CMK (cell line): ENCODE measurements at regions not wholly inside any gene's neighbourhood (a gene's known extent, or its start where the extent isn't known, plus 50 kb on each side); places are given as distances from the start of the nearest gene placed in this dataset.
"Not testable (repeated sequence)": the region's sequence is repeated elsewhere in the genome, so short reads cannot be mapped to it uniquely, and the experiment has no call there.

Experiments
- DNase-seq: peaks from one replicate; pipeline ENCODE4 v3.0.0-alpha.2; 2010; ENCODE audit warnings: low read depth

DNA sequence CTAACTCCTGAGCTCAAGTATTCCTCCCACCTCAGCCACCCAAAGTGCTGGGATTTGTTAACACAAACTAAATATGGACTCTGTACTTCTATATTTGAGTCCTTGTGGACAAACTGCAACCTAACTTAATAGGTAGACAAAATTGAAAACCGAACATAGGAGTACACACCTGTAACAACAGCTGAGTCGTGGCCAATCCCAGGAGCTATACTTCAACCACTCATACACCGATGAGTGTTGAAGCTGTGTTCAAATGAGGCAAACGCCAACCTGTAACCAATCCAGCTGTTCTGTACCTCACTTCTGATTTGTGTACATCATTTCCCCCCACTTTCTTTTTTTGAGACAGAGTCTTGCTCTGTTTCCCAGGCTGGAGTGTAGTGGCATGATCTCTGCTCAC, 471.5 kb upstream of the C16orf82 start:
- DNase-seq, result no peak

DNA sequence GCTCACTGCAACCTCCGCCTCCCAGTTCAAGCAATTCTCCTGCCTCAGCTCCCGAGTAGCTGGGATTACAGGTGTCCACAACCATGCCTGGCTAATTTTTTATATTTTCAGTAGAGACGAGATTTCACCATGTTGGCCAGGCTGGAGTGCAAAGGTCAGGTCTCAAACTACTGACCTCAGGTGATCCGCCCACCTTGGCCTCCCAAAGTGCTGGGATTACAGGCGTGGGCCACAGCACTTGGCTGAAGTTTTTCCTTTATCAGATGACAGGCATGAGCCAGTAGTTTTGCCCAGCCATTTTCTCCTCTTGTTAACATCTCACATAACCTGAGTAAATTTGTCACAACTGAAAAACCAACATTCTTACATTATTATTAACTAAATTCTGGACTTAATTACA, 470.7 kb upstream of the C16orf82 start:
- not testable (repeated sequence) for DNase-seq

DNA sequence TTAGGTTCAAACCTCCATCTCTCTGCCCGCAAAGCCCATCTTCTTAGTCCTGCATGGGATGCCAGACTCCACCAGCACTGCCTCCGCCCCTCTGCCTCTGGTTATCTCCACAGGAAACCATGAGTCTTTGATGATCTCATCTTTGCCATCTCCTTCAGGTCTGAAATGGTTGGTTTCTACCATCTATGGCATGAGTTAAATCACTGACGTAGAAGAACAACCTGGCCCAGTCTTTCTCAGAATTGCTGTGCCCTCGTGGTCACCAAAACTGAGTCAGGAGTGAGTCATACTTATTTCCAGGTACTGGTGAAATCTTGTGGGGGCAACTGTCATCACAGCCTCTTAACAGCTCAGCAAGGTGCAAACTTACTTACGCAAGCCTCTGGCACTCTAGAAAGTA, 468.7 kb upstream of the C16orf82 start:
- no peak for DNase-seq

DNA sequence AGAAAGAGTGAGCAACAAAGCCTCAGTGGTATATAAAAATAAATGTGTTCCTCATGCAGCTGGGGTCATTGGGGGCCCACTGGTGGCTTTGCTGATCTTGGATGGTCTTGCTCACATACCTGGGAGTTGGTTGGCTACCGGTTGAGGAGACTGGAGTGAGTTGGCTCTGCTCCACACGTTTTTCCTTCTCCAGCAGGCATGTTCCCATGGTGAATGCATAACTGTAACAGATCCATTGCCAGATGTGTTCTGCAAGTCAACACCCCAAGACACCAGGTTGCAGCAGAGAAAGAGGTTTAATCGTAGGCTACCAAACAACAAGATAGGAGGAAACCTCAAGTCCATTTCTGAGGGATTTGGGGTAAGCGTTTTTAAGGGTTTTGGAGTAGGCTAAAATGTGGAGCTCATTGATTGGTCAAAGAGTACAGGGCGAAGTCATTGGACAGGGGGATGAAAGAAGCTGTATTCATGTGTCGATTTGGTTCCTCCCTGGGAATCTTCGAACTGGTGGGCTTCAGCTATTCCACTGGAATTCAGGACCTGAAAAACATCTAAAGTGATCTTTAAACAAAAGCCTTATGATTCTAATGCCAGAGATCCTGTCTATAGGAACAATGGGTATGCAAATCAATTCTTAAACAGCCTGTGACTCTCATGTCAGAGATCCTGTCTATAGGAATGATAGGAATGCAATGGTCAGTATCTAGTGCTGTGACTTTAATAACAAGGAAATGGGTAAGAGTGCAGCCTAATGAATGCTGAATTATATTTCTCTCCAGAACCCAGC, 467.5 kb upstream of the C16orf82 start:
- DNase-seq, result no peak

DNA sequence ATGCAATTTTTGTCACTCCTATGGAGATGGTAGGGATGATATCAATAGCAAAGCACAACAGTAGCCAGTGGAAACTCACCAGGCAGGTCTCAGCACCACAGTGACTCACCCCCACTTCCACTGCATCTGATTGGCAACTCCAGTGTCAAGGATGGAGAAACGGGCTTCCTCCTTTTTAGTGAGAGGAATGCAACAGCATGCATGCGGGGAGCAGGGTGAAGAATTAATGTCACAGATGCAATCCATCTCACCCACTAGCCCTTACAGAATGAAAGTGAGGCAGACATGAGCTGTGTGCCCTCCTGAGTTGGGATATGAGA, 467.0 kb upstream of the C16orf82 start:
- no peak for DNase-seq

DNA sequence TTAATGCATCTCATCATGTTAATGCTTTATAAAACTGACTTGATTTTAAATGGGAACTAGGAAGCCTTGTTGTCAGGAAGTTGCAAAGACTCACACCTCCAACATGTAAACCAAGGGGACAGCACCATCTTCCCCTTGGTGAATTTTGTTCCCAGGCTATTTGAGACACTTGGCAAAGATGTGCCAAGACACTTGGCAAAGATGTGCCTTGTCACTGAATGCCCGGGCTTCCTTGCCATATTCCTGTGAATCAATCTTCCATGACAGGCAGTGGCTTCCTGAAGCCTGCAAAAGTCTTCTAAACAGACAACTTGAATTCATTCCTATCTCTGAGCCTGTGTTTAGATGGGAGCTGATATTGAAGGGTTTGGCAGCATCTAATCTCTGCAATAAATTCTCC, 465.4 kb upstream of the C16orf82 start:
- DNase-seq, result no peak

DNA sequence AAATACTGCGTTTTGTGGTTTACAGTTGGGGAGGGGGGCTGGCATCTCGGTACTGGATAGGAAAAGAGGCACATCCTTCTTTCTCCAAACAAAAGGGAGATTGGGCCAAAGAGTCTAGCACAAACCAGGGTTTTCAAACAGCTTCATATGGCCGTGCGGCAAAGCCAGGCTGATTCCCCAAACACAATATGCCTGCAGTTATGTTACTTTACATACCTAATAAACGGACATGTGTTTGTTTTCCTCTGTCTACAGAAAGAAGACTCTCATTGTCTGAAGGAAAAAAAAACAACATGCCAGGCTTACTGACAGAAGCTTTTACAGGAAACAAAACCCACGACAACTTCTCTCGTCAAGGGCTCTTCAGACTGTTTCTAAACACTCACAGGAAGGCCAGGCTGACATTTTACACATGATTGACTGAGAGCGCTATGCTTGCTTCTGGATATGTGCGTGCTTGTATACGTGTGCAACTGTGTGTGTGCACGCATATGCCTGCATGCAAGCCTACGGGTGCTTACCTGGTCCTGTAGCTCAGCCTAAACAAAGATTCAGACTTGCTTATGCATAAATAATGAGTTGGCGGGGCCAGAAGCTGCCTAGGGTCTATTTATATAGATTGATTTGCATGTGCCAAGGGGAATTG, 461.0 kb upstream of the C16orf82 start:
- no peak for DNase-seq

DNA sequence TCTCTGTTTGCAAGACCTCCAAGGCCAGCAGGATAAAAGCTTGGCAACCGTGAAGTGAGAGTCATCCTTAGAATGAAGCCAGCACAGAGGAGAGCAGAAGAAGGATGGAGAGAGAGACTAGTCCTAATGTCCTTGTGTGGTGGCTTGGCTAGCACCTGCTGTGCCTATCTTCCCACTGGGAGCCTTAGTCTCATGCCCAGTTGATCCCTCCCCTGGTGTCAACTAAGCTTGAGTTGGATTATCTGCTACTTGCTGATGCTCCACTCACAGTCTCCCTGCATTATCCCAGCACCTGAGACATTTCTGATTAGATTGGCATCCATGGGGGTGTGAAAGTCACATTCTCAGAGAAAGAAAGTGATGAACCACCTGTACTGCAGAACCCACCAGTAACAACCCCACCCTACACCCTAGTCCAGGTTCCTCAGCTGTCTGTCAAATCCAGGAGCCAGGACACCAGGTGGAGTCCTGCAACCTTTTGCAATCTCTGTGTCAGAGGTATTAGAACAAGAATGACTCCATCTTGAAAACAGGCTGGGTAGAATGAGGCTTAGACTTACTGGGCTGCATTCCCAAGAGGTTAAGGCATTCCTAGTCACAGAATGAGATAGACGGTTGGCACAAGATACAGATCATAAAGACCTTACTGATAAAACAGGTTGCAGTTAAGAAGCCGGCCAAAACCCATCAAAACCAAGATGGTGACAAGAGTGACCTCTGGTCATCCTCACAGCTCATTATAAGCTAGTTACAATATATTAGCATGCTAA, 460.2 kb upstream of the C16orf82 start:
- no peak for DNase-seq

DNA sequence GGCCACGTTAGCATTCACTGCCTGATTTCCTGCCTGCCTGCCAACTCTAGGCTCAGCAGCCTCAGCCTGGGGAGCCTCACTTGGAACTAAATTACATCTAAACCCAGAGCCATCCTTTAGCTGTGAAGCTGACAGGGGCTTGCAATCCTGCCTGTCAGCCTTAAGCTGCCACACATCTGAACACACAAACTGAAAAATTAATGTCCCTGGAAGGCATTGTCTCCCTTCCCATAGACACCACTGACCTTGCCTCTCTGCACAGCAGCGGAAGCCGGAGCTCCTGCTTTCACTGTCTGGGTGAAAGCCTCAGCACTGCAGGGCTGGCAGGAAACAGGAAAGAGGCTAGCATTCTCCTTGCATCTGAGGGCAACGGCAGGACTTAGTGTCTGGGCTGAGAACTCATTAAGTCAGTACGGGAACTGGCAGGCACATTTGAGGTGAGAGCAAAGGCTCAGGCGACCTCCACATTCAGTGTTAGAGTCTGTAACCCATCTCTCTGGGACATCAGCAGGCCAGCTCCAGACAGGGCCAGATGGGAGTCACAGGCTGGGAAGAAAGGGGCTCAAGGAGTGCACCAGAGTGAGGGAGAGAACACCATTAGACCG, 452.4 kb upstream of the C16orf82 start:
- no peak for DNase-seq

DNA sequence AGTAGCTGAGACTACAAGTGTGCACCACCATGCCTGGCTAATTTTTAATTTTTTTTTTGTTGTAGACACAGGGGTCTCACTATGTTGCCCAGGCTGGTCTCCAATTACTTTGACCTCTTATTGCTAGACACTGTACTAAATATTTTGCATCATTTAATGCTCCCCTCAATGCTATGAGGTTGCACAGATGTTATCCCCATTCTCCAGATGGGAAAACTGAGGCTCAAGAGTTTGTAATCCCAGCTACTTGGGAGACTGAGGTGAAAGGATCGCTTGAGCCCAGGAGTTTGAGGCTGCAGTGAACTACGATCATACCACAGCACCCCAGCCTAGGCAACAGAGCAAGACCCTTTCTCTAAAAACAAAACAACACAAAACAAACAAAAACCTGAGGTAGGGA, 443.3 kb upstream of the C16orf82 start:
- no peak for DNase-seq

DNA sequence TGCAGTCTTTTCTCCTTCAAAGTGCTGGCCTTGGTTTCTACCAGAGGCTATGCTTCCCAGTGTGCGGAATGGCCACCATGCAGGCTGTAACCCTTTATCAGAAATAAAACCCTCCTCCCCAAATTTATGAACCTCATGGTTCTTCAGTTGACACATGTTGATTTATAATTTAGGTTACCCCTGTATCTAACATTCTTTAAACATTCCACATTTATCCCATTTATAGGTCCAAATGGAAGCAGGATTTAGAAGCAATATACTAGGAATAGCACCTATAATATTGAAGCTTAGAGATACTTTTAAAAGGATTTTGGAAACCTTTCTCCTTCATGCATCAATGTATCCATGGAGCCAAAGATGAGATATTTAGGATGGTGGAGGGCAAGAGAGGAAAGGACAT, 438.8 kb upstream of the C16orf82 start:
- DNase-seq, result no peak

DNA sequence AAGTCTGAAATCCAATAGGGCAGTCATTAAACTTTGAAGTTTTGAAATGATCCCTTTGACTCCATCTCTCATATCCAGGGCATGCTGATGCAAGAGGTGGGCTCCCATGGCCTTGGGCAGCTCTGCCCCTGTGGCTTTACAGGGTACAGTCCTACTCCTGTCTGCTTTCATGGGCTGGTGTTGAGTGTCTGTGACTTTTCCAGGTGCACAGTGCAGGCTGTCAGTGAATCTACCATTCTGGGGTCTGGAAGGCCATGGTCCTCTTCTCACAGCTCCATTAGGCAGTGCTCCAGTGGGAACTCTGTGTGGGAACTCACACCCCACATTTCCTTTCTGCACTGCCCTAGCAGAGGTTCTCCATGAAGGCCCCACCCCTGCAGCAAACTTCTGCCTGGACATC, 435.4 kb upstream of the C16orf82 start:
- DNase-seq, result not testable (repeated sequence)

DNA sequence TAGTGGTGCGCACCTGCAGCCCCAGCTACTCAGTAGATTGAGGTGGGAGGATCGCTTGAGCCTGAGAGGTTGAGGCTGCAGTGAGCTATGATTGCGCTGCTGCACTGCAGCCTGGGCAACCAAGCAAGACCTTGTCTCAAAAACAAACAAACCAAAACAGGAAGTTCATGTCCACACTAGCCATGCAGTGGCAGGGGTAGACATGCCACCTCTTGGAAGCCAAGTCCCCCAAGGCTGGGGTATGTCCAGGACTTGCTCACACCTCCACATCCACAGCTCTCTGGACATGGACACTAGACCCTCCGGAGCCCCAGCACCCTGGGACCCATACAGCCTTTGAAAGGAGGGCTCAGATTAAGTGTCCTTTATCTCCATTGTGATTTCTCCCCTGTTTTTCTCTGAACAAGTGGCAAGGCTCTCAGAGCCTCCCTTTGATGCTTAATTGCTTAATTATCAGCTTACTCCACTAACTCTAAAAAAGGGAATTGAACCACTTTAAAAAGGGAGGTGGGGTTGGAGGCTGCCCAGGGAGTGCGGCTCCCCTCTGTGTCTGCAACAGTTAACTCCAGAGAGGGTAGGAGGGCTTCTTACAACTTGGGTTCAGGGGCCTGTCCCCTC, 424.6 kb upstream of the C16orf82 start:
- DNase-seq, result no peak

DNA sequence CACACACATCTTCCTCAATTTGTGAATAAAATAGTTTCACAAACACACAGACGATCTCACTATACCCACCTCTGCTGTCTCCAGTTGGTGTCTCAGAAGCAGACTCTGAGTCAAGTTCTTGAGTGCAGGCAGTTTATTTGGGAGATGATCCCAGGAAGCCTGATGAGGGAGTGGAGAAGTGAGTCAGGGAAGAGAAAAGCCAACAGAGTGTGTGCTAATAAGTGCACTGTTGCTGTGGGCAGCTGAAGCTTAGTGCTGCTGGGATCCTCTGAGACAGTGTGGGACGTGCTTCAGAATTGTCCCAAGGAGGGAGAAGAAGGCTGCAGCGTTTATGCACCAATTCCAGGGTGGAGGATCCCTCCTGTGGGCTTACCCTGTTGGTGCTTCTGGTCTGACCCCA, 423.2 kb upstream of the C16orf82 start:
- DNase-seq, result no peak

DNA sequence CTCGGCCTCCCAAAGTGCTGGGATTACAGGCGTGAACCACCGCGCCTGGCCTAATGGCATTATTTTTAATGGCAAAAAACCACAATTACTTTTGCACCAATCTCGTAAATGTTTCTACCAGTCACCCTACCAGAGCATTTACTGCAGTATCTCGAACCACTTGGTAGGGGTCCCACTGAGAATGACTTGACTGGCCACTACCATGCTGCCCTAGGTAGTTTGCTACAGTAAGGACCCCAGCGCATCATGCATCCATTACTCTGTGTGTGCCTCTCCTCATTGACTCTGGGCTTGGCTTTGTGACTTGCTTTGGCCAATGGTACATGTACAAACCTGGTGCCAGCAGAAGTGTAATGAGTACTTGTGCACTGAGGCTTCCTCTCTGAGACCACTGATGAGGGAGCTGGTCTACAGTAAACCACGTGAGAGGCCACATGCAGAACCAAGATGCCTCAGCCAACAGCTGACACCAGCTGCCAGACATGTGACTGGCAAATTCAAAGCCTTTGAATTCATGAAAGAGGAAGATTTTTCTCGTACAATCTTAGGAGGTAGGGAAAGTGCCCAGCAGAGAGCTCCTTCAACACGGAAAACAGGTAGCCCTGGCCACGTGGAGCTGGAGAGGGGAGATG, 421.7 kb upstream of the C16orf82 start:
- no peak for DNase-seq

DNA sequence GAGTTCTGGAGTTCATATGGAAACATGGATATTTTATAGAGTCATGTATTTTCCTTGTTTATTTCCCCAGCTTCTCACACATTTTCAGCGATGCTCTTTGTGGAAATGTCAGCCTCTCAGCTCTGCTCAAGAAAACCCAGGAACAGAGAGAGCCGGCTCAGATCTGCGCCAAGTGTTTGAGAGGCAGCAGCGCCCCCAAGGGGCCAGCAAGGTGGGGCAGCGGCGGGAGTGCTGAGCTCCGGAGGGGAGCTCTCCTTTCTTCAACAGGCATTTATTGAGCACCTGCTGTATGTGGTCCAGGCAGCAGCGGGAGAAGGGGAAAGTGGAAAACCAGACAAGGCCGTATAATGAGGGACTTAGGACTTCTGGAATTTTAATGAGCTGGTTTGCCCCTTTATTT, 421.1 kb upstream of the C16orf82 start:
- DNase-seq, result no peak

DNA sequence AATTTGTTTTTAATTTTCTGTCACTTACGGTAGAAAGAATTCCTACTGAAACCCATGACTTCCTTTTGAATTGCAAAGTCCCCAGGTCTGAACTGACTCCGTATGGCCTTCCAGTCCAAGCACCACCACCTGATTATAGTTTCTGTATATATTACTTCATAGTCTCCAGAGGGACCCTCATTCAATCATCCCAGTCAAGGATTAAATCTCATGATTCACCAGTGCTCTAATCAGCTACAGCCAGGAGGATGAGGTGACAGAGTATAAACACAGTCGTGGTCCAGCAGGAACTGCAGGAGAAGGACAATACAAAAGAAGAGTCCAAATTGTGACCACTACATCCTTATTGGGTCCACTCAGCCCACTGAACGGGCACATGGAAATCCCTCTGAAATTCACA, 418.9 kb upstream of the C16orf82 start:
- DNase-seq, result no peak

DNA sequence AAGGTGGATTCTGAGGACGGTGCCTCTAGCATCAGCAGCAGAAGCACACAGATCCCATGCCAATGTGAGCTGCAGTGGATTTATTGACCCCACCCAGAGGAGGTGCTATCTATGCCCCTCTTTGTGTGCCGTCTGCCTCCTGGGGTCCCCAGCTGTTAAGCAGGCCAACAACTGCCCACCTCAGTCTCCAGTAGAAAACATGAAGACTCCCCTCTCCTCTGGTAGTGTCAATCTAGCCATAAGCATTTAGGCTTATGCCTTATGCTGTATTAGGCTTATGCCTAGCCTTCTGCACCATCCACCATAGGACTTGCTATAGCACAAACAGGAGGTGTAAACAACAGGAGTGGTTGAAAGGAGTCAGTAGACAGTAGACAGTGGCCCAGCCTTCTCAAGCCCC, 417.9 kb upstream of the C16orf82 start:
- DNase-seq, result no peak

DNA sequence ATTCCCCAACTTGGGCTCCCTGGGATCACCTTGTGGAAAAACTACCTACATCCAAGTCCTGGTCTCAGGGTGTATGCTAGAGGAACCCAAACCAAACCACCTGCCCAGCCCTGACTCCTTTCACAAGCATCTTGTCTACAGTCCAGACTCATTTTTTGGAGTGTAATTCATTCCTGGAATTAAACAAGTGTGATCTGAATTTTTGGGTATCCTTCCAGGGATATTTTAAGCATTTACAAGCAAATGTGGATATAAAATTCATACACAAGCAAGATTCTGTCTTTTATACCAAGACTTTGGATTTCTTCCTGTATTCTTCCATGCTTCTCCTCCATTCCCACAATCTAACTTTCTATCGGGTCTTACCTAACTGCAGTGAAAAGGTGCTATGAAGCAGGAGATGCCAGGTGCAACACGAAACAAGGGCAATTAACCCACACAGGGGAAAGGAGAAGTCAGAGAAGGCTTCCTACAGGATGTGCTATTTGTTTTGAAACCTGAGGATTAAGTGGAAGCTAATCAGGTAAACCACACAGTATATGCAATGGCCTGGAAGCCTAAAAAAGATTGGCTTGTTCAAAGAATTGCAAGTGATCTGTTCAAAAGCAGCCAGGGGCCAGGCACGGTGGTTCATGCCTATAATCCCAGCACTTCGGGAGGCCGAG, 417.2 kb upstream of the C16orf82 start:
- DNase-seq, result no peak

DNA sequence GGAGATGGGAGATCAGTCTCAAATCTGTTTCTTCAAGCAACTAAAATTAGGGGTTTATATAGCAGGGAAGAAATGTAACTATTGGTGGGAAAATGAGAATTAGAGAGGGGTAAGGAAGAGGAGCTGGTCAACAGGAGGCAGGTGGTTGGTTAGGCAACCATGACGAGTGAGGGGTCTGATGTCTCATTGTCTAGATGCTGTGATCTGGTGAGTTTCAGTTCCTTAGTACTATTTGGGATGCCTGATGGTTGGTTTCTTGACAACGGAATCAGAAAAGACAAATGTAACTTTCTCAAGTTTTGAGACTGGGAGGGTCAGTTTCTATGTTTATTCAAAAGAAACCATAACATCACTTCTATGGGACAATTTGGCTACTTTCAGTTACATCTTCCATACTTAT, 415.3 kb upstream of the C16orf82 start:
- no peak for DNase-seq

DNA sequence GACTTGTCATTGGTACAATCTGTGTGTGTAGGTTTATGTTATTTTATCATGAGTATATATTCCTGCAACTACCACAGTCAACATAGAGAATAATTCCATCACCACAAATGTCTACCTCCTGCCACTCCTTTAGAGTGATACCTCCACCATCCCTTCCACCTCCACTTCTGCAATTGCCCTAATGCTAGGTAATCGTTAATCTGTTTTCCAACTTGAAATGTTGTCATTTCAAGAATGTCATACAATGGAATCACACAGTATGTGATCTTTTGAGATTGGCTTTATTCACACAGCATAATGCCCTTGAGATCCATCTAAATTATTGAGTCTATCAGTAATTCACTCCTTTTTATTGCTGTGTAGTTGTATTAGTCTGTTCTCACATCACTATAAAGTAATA, 414.8 kb upstream of the C16orf82 start:
- no peak for DNase-seq
